GM12873 (cell line): ENCODE measurements at regions not wholly inside any gene's neighbourhood (a gene's known extent, or its start where the extent isn't known, plus 50 kb on each side); places are given as distances from the start of the nearest gene placed in this dataset.

Experiments used
- CTCF ChIP-seq: IDR thresholded peaks from 2 replicates; pipeline ENCODE4 v1.5.1; 2012; ENCODE audit warnings: low read depth, mild to moderate bottlenecking, moderate library complexity, low read length, control low read depth; ENCODE audit not compliant: insufficient read depth; ENCODE audit errors: missing control alignments

GRCh38 chr17:77824102-77824779, 134.3 kb upstream of the TNRC6C start:
- TF ChIP-seq CTCF = no peak

GRCh38 chr17:77824780-77825280, 133.7 kb upstream of the TNRC6C start:
- TF ChIP-seq CTCF = no peak

- TF ChIP-seq CTCF = no peak
Observed at GRCh38 chr17:77825621-77826020, 132.9 kb upstream of the TNRC6C start.

- no peak for TF ChIP-seq CTCF
Observed at GRCh38 chr17:77826132-77826873, 132.2 kb upstream of the TNRC6C start.

GRCh38 chr17:77827039-77827438, 131.5 kb upstream of the TNRC6C start:
- no peak for TF ChIP-seq CTCF

GRCh38 chr17:77827511-77827910, 131.0 kb upstream of the TNRC6C start:
- TF ChIP-seq CTCF = no peak

- TF ChIP-seq CTCF = no peak
Observed at GRCh38 chr17:77828749-77829539, 129.6 kb upstream of the TNRC6C start.
